Spleen (tissue), 11 donors: ENCODE measurements at regions not wholly inside any gene's neighbourhood (a gene's known extent, or its start where the extent isn't known, plus 50 kb on each side); places are given as distances from the start of the nearest gene placed in this dataset.
A peak's percentile ranks its signal among the peaks of the same experiment; 100 is the strongest.

Source experiments
- DNase-seq: peaks from one replicate; pipeline ENCODE4 v3.0.0-alpha.2; 2020
- H3K27ac ChIP-seq, 8 donors: fragments of 200-600 bp; sonication (generic) in 7 of 8; 1 replicate in 4 of 8; 2 replicates in 4 of 8; pipeline versions ENCODE4 v1.5.0 to v1.8.0; 2016 to 2021; ENCODE audit warnings: inconsistent platforms in 4 of 8, mild to moderate bottlenecking in 4 of 8, moderate library complexity in 1 of 8
- H3K27me3 ChIP-seq, 7 donors: fragments of 200-600 bp; sonication (generic) in 6 of 7; replicated peaks in 1 of 7; 1 replicate in 4 of 7; 2 replicates in 3 of 7; pipeline versions ENCODE4 v1.5.0 to v1.8.0; 2016 to 2021; ENCODE audit warnings: inconsistent platforms in 3 of 7, mild to moderate bottlenecking in 1 of 7
- H3K36me3 ChIP-seq, 6 donors: fragments of 200-600 bp; sonication (generic) in 5 of 6; 1 replicate in 4 of 6; 2 replicates in 2 of 6; pipeline versions ENCODE4 v1.5.0 to v1.8.0; 2016 to 2021; ENCODE audit warnings: inconsistent platforms in 2 of 6
- H3K4me1 ChIP-seq, 6 donors: fragments of 200-600 bp; sonication (generic) in 5 of 6; 1 replicate in 3 of 6; 2 replicates in 3 of 6; pipeline versions ENCODE4 v1.5.0 to v1.8.0; 2016 to 2021; ENCODE audit warnings: inconsistent platforms in 3 of 6
- H3K4me3 ChIP-seq, 8 donors: fragments of 200-600 bp; sonication (generic) in 7 of 8; 1 replicate in 4 of 8; 2 replicates in 4 of 8; pipeline versions ENCODE4 v1.5.0 to v1.8.0; 2016 to 2021; ENCODE audit warnings: inconsistent platforms in 4 of 8, mild to moderate bottlenecking in 4 of 8, moderate library complexity in 2 of 8
- H3K9me3 ChIP-seq, 8 donors: fragments of 200-600 bp; sonication (generic) in 7 of 8; 1 replicate in 4 of 8; 2 replicates in 4 of 8; pipeline versions ENCODE4 v1.5.0 to v1.8.0; 2016 to 2021; ENCODE audit warnings: inconsistent platforms in 4 of 8
- CTCF ChIP-seq, 11 experiments: fragments of 200-600 bp in 7 of 11; fragments of 450-650 bp in 4 of 11; sonication (generic) in 4 of 11; IDR thresholded peaks in 8 of 11; conservative IDR thresholded peaks in 3 of 11; 1 replicate in 7 of 11; 2 replicates in 4 of 11; pipeline versions ENCODE4 v1.4.0 to v1.8.0; 2016 to 2021; ENCODE audit warnings: antibody characterized with exemption in 11 of 11, inconsistent platforms in 4 of 11, mild to moderate bottlenecking in 1 of 11
- POLR2A ChIP-seq, 3 donors: fragments of 450-650 bp; IDR thresholded peaks; one replicate each; pipeline ENCODE4 v1.5.1; 2017; ENCODE audit warnings: antibody characterized with exemption in 3 of 3, mild to moderate bottlenecking in 1 of 3
- POLR2AphosphoS5 ChIP-seq, 3 donors: sonication (generic); formaldehyde crosslinking; IDR thresholded peaks; one replicate each; pipeline ENCODE4 v1.5.1; 2017; ENCODE audit warnings: antibody characterized with exemption in 3 of 3
- WGBS, 5 donors: extraction: QIAGEN DNeasy Blood & Tissue Kit in 3 of 5; methylation state at CpG; one replicate each; pipeline versions ENCODE4 v1.1.5 to v1.1.7; 2013 to 2018; 5-methylcytosine and 5-hydroxymethylcytosine counted together
- intact Hi-C: fragments of 100-400 bp; cut with DNase I; formaldehyde crosslinking; loops from one replicate; pipeline ENCODE4 v1.15.0; 2023; ENCODE audit warnings: low total_unique reads
- donor health status: healthy with polysubstance abuse.
- donor health status: DM: no; HTN: no; CAD: no; lungs with moderate emphysema.
- donor health status: DM: no; HTN: no; CAD: no.
- donor health status: Bipolar disorder and iron deficiency.
- donor health status: healthy.
- donor health status: DM: no; HTN: no; CAD: no.
- donor health status: DM: yes; HTN: yes; CAD: no.

DNA sequence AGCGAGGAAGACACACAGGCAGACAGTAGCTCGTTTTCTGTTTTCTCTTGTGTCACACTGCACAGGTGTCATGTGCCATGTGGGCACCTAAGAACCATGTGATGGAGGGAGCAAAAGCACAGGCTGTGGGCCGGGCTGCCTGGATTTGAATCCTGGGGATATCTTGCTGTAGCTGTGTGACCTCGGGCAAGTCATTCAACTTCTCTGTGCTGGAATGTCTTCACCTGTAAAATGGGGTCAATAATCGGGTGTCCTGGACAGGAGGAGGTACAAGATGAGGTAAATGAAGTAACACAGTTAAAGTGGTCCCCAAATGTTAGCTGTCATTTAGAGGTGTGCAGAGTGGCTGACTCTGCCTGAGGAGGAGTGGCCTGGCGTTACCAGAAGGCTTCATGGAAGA is 246.9 kb downstream of the RPS24 start:
- intact Hi-C loops = no loop called here
- TF ChIP-seq CTCF (IDR thresholded peaks at IDR 0.05 in 8 of 11, conservative IDR thresholded peaks at IDR 0.05 in 3 of 11) = no peak
- TF ChIP-seq POLR2AphosphoS5 (IDR thresholded peaks at IDR 0.05) = no peak
- TF ChIP-seq POLR2A (IDR thresholded peaks at IDR 0.05) = no peak
- no peaks in the 10 kb centered on the region for H3K27me3 ChIP-seq
- no peaks in the 10 kb centered on the region for H3K4me1 ChIP-seq
- H3K27ac ChIP-seq = no peak overlapping the region
- H3K9me3 ChIP-seq = no peaks in the 10 kb centered on the region
- WGBS, 5 donors = 80 to 89% (median 86%) methylated on average over 6 of the region's 6 CpGs
- peak; percentile 42 for DNase-seq
- H3K36me3 ChIP-seq = no peaks in the 10 kb centered on the region
- no peak overlapping the region for H3K4me3 ChIP-seq

DNA sequence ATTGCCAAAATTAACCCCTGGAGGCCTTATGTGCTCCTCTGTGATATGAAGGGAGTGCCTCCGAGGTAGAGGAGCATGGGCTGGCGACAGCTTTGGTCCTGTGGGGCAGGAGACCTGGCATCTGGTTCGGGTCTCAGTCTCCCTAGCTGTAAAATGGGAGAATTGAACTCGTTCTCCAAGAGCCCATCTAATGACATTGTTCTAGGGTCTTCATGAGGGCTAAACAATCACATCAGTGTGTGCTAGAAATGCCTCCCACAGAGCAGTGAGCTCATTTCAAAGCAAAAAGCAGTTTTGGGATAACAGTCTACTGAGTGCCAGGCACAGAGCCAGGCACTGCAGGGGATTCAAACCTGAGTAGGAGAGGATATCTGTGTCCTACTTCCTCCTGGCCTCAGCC is 248.0 kb downstream of the RPS24 start:
- 78 to 96% (median 88%) methylated on average over 4 of the region's 4 CpGs for WGBS, 5 donors
- no peak for DNase-seq
- Histone ChIP-seq H3K27ac (no peak overlapping the region), H3K36me3 (no peaks in the 10 kb centered on the region), H3K27me3 (no peaks in the 10 kb centered on the region), H3K9me3 (no peaks in the 10 kb centered on the region), H3K4me3 (no peak overlapping the region), H3K4me1 (no peaks in the 10 kb centered on the region)
- TF ChIP-seq POLR2A (IDR thresholded peaks at IDR 0.05) = no peak
- TF ChIP-seq POLR2AphosphoS5 (IDR thresholded peaks at IDR 0.05) = no peak
- no peak for TF ChIP-seq CTCF (IDR thresholded peaks at IDR 0.05 in 8 of 11, conservative IDR thresholded peaks at IDR 0.05 in 3 of 11)
- intact Hi-C loops = no loop called here

GRCh38 chr10:78283069-78283682 is 249.5 kb downstream of the RPS24 start:
- Histone ChIP-seq H3K9me3 (no peaks in the 10 kb centered on the region), H3K4me3 (no peak overlapping the region), H3K27ac (no peak overlapping the region), H3K4me1 (no peaks in the 10 kb centered on the region), H3K36me3 (no peaks in the 10 kb centered on the region), H3K27me3 (no peaks in the 10 kb centered on the region)
- 60 to 100% (median 94%) methylated on average over 1 to 3 of the region's 3 CpGs for WGBS, 5 donors
- intact Hi-C loops = no loop called here
- TF ChIP-seq CTCF (IDR thresholded peaks at IDR 0.05 in 8 of 11, conservative IDR thresholded peaks at IDR 0.05 in 3 of 11) (no peak), POLR2A (IDR thresholded peaks at IDR 0.05) (no peak), POLR2AphosphoS5 (IDR thresholded peaks at IDR 0.05) (no peak)
- peak; percentile 40 for DNase-seq

GRCh38 chr10:78284381-78284780 is 250.7 kb downstream of the RPS24 start:
- no peaks in the 10 kb centered on the region for H3K4me1 ChIP-seq
- H3K4me3 ChIP-seq = no peak overlapping the region
- no peak overlapping the region for H3K27ac ChIP-seq
- no peaks in the 10 kb centered on the region for H3K27me3 ChIP-seq
- H3K9me3 ChIP-seq = no peaks in the 10 kb centered on the region
- 78 to 91% (median 86%) methylated on average over 4 of the region's 4 CpGs for WGBS, 5 donors
- no peaks in the 10 kb centered on the region for H3K36me3 ChIP-seq
- no peak for DNase-seq
- TF ChIP-seq POLR2A (IDR thresholded peaks at IDR 0.05) (no peak), POLR2AphosphoS5 (IDR thresholded peaks at IDR 0.05) (no peak), CTCF (IDR thresholded peaks at IDR 0.05 in 8 of 11, conservative IDR thresholded peaks at IDR 0.05 in 3 of 11) (no peak)
- intact Hi-C loops = no loop called here
